ENCODE measurements at regions not wholly inside any gene's neighbourhood (a gene's known extent, or its start where the extent isn't known, plus 50 kb on each side); places are given as distances from the start of the nearest gene placed in this dataset.

- in situ Hi-C loops (cut with HindIII; ENCODE audit: extremely low pct_ligation_motif_present, low pct_unique_long_range_greater_than_20kb), result no loop called here
- H2AFZ ChIP-seq (ENCODE audit: low read length), result no peak overlapping the region
- H4K20me1 ChIP-seq (ENCODE audit: insufficient read depth, low read length), result no peaks in the 10 kb centered on the region
- no peak overlapping the region for H3K4me2 ChIP-seq (ENCODE audit: low read depth, low read length)
- DNase-seq (ENCODE audit: low spot score), result no peak
- TF ChIP-seq CENPT (CRISPR knock-in tag; IDR thresholded peaks at IDR 0.05; ENCODE audit: low read depth) (no peak), ISX (CRISPR knock-in tag; conservative IDR thresholded peaks at IDR 0.05) (no peak), DMTF1 (CRISPR knock-in tag; IDR thresholded peaks at IDR 0.05) (no peak), GLMP (CRISPR knock-in tag; IDR thresholded peaks at IDR 0.05; ENCODE audit: borderline replicate concordance) (no peak), ZNF382 (CRISPR knock-in tag; IDR thresholded peaks at IDR 0.05; ENCODE audit: borderline replicate concordance) (no peak), ZNF780A (CRISPR knock-in tag; IDR thresholded peaks at IDR 0.05) (no peak), ZNF709 (CRISPR knock-in tag; IDR thresholded peaks at IDR 0.05) (no peak), ZBTB7A (CRISPR knock-in tag; IDR thresholded peaks at IDR 0.05) (no peak), ZNF124 (CRISPR knock-in tag; IDR thresholded peaks at IDR 0.05) (no peak), ZNF598 (CRISPR knock-in tag; IDR thresholded peaks at IDR 0.05; ENCODE audit: borderline replicate concordance) (no peak)
- intact Hi-C loops (cut with micrococcal nuclease; ENCODE audit: unreplicated experiment), result no loop called here
- no peak overlapping the region for H3K27ac ChIP-seq (ENCODE audit: extremely low read length, insufficient read depth, low read length)
- ChIA-PET CTCF (ENCODE audit: low intra/inter-chr PET ratio, low total read pairs) (no interaction called here), POLR2A (no interaction called here)
- H3K4me1 ChIP-seq (ENCODE audit: insufficient read depth, low read length), result no peaks in the 10 kb centered on the region
- no peak overlapping the region for H3K9ac ChIP-seq (ENCODE audit: insufficient read depth, low read depth, low read length)
- 5% methylated on average over 2 of the region's 2 CpGs for WGBS (ENCODE audit: low lambda C conversion rate)
- BruUV-seq (replicated peaks), result no TSS peak
- no peak for FAIRE-seq
- H3K36me3 ChIP-seq (replicated peaks in 1 of 2; ENCODE audit: control insufficient read depth in 1 of 2, insufficient read depth in 2 of 2, low read length in 2 of 2), result no peaks in the 10 kb centered on the region
- ATAC-seq, result no peak
- no peak overlapping the region for H3K4me3 ChIP-seq (replicated peaks in 1 of 3; ENCODE audit: insufficient read depth in 1 of 3, low read depth in 2 of 3, low read length in 3 of 3)
- H3K79me2 ChIP-seq (ENCODE audit: insufficient read depth, low read length), result no peaks in the 10 kb centered on the region
- H3K9me3 ChIP-seq (ENCODE audit: low read length), result no peaks in the 10 kb centered on the region
- no peaks in the 10 kb centered on the region for H3K27me3 ChIP-seq (ENCODE audit: control insufficient read depth in 1 of 2, insufficient read depth in 2 of 2, low read length in 2 of 2)
These were observed 1247.1 kb upstream of the TENM4 start for GRCh38 chr11:80687941-80688340.
